ENCODE measurements at regions not wholly inside any gene's neighbourhood (a gene's known extent, or its start where the extent isn't known, plus 50 kb on each side); places are given as distances from the start of the nearest gene placed in this dataset.
"Not testable (repeated sequence)": the region's sequence is repeated elsewhere in the genome, so short reads cannot be mapped to it uniquely, and the experiment has no call there.

GRCh38 chr21:35438643-35439404 is 389.7 kb upstream of the RUNX1 start:
- Histone ChIP-seq H3K4me1 (ENCODE audit: control insufficient read depth, low read length) (no peaks in the 10 kb centered on the region), H3K36me3 (ENCODE audit: control insufficient read depth, low read length) (no peaks in the 10 kb centered on the region), H3K9me2 (replicated peaks; ENCODE audit: control insufficient read depth, low read length) (no peaks in the 10 kb centered on the region), H3K4me3 (ENCODE audit: low read length) (no peak overlapping the region), H4K20me1 (ENCODE audit: control insufficient read depth, insufficient read depth, low read depth, low read length) (no peaks in the 10 kb centered on the region), H3K79me2 (ENCODE audit: control insufficient read depth, low read length) (no peaks in the 10 kb centered on the region), H3F3A (ENCODE audit: control insufficient read depth, insufficient read depth) (no peaks in the 10 kb centered on the region), H3K27ac (ENCODE audit: low read depth, low read length) (no peak overlapping the region), H3K9me3 (ENCODE audit: control insufficient read depth, insufficient read depth, low read length) (no peaks in the 10 kb centered on the region), H3K4me2 (ENCODE audit: low read length) (no peak overlapping the region), H3K27me3 (ENCODE audit: control insufficient read depth, low read length) (peaks cover 18% of the 10 kb centered on the region)
- no peak for TF ChIP-seq EZH2phosphoT487 (IDR thresholded peaks at IDR 0.05; ENCODE audit: borderline replicate concordance, low read length)
- no peak for TF ChIP-seq CTCF (IDR thresholded peaks at IDR 0.05; ENCODE audit: low read depth, low read length, poor library complexity, severe bottlenecking)

- Histone ChIP-seq H3K4me2 (ENCODE audit: low read length) (no peak overlapping the region), H3K27ac (ENCODE audit: low read depth, low read length) (no peak overlapping the region)
Observed at GRCh38 chr21:35437941-35438340, 388.8 kb upstream of the RUNX1 start.

GRCh38 chr21:35436899-35437298 is 387.8 kb upstream of the RUNX1 start:
- Histone ChIP-seq H3K27me3 (ENCODE audit: control insufficient read depth, low read length) (peaks cover 18% of the 10 kb centered on the region), H3K79me2 (ENCODE audit: control insufficient read depth, low read length) (no peaks in the 10 kb centered on the region), H3K4me2 (ENCODE audit: low read length) (no peak overlapping the region), H3K4me1 (ENCODE audit: control insufficient read depth, low read length) (no peaks in the 10 kb centered on the region), H3K9me3 (ENCODE audit: control insufficient read depth, insufficient read depth, low read length) (no peaks in the 10 kb centered on the region), H3K4me3 (ENCODE audit: low read length) (no peak overlapping the region), H3K36me3 (ENCODE audit: control insufficient read depth, low read length) (no peaks in the 10 kb centered on the region), H4K20me1 (ENCODE audit: control insufficient read depth, insufficient read depth, low read depth, low read length) (no peaks in the 10 kb centered on the region), H3F3A (ENCODE audit: control insufficient read depth, insufficient read depth) (no peaks in the 10 kb centered on the region), H3K27ac (ENCODE audit: low read depth, low read length) (no peak overlapping the region), H3K9me2 (replicated peaks; ENCODE audit: control insufficient read depth, low read length) (no peaks in the 10 kb centered on the region)
- no peak for TF ChIP-seq CTCF (IDR thresholded peaks at IDR 0.05; ENCODE audit: low read depth, low read length, poor library complexity, severe bottlenecking)
- TF ChIP-seq EZH2phosphoT487 (IDR thresholded peaks at IDR 0.05; ENCODE audit: borderline replicate concordance, low read length): no peak

More at GRCh38 chr21:35437941-35438340, 388.8 kb upstream of the RUNX1 start:
- Histone ChIP-seq H3K4me1 (ENCODE audit: control insufficient read depth, low read length) (no peaks in the 10 kb centered on the region), H3K4me3 (ENCODE audit: low read length) (no peak overlapping the region), H3F3A (ENCODE audit: control insufficient read depth, insufficient read depth) (no peaks in the 10 kb centered on the region), H3K36me3 (ENCODE audit: control insufficient read depth, low read length) (no peaks in the 10 kb centered on the region), H3K9me2 (replicated peaks; ENCODE audit: control insufficient read depth, low read length) (no peaks in the 10 kb centered on the region), H3K27me3 (ENCODE audit: control insufficient read depth, low read length) (peaks cover 18% of the 10 kb centered on the region), H3K9me3 (ENCODE audit: control insufficient read depth, insufficient read depth, low read length) (no peaks in the 10 kb centered on the region), H4K20me1 (ENCODE audit: control insufficient read depth, insufficient read depth, low read depth, low read length) (no peaks in the 10 kb centered on the region), H3K79me2 (ENCODE audit: control insufficient read depth, low read length) (no peaks in the 10 kb centered on the region)
- TF ChIP-seq CTCF (IDR thresholded peaks at IDR 0.05; ENCODE audit: low read depth, low read length, poor library complexity, severe bottlenecking): no peak
- TF ChIP-seq EZH2phosphoT487 (IDR thresholded peaks at IDR 0.05; ENCODE audit: borderline replicate concordance, low read length): no peak

- H3K9me3 ChIP-seq (ENCODE audit: control insufficient read depth, insufficient read depth, low read length); H3F3A ChIP-seq (ENCODE audit: control insufficient read depth, insufficient read depth); H3K27ac ChIP-seq (ENCODE audit: low read depth, low read length); H3K4me3 ChIP-seq (ENCODE audit: low read length); H3K4me1 ChIP-seq (ENCODE audit: control insufficient read depth, low read length); H3K9me2 ChIP-seq (replicated peaks; ENCODE audit: control insufficient read depth, low read length); H4K20me1 ChIP-seq (ENCODE audit: control insufficient read depth, insufficient read depth, low read depth, low read length); H3K4me2 ChIP-seq (ENCODE audit: low read length); H3K79me2 ChIP-seq (ENCODE audit: control insufficient read depth, low read length); H3K36me3 ChIP-seq (ENCODE audit: control insufficient read depth, low read length): not testable (repeated sequence)
- H3K27me3 ChIP-seq (ENCODE audit: control insufficient read depth, low read length): peaks cover 28% of the 10 kb centered on the region
Observed at GRCh38 chr21:35432601-35433000, 383.5 kb upstream of the RUNX1 start.

Data from DOHH2 (cell line).